NCI-H748 (cell line): ENCODE measurements at regions not wholly inside any gene's neighbourhood (a gene's known extent, or its start where the extent isn't known, plus 50 kb on each side); places are given as distances from the start of the nearest gene placed in this dataset.
A peak's percentile ranks its signal among the peaks of the same experiment; 100 is the strongest.

ENCODE experiments used
- DNase-seq: peaks from one replicate; lab custom pipeline; 2025; ENCODE audit not compliant: unreplicated experiment; lab: John Stamatoyannopoulos, UW

DNA sequence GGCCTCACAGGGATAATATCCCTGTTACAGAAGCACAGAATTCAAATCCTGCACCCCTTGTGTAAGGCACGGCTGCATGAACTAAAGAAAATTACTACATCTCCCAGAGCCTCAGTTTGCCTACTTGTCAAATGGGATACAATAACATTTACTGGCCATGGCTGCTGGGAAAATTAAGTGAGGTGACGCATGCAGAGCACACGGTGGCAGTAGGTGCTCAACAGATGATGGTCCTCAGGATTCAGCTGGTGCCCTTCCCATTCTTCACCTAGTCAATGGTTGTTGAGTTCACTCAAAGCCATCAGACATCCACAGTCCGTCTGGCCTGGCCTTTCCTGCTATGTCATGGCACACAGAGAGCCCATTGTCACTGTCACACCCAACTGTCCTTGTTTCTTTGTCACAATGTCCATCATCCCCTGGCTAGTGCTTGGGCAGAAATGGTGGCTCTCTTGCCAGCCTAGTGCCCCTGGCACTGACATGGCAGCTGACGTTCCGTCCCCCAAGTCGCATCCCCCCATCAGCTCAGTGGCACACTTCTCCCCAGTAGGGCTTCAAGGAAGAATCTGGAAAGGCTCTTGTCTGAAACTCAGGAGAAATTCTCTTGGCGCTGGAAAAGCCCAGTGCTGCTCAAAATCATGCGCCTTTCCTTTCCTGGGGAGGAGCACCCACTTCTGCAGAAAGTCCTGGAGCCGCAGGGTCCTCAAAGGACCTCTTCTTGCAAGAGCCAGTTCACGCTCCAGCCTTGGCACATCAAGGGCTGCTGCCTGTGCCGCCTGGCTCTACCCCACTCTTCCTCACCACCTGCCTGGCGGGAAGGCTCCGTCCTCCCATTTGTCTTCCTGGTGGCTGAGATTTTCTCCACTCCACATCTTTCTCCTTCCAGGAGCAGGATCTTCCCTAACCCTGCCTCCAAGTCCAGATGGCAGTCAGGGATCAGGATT, 55.9 kb upstream of the SLC66A3 start:
- peak; percentile 18 for DNase-seq

DNA sequence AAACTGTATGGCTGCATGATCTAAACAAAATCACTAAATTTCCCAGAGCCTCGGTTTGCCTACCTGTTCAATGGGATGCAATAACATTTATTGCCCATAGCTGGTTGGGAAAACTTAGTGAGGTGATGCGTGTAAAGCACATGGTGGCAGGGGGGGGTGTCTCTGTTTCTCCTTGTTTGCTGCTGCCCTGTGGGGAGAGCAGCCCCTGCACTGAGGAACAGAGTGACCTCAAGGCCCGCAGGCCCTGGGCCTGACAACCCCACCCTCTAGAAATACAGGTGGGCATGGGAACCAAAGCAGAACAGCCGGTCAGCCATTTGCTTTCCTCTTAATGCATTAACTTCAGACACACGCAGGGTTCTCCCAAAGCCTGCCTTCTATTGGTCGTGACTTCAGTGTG, 55.1 kb upstream of the SLC66A3 start:
- no peak for DNase-seq

DNA sequence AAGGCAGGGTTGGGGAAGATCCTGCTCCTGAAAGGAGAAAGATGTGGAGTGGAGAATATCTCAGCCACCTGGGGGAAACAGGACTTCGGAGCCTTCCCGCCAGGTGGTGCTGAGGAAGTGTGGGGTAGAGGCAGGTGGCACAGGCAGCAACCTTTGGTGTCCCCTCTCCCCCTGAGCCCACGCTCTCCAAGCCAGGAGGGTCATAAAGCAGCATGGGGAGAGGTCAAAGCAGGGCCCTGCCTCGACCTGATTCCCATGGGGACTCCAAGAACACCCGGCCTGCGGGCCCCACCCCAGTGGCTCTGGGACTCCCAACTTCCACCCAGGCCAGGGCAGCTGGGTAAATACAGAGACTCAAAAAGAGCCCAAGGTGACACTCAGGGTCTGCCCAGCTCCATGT, 54.3 kb upstream of the SLC66A3 start:
- no peak for DNase-seq

DNA sequence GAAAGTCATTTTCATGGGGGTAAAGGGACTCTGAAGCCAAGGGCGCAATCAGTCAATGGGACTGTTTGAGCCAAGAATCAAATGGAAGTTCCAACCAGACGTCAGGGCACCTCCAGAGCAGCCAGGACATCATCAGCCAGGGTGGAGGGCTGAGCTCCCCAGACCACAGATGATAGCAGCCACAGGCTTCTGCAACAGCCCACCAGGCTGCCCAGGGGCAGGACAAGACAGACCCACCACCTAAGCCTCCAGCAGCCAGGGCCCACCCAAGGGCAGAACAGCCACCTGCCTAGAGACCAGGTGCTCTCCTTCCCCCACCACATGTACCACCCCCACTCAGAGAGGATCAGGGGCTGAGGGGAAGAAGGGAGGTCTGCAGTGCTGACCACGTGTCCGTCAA, 53.8 kb upstream of the SLC66A3 start:
- DNase-seq: no peak

DNA sequence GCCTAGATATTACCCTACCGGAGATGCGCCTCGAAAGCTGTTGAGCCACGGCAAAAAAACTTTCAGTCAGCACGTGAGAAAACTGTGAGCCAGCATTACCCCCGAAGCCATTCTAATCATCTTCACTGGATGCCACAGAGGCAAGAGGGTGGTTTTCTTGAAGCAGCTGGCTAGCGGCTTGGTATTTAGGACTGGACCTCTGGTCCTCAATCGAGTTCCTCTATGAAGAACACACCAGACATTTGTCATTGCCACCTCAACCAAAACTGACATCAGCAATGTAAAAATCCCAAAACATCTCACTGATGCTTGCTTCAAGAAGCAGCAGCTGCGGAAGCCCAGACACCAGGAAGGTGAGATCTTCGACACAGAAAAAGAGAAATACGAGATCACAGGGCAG, 52.8 kb upstream of the SLC66A3 start:
- DNase-seq: no peak

DNA sequence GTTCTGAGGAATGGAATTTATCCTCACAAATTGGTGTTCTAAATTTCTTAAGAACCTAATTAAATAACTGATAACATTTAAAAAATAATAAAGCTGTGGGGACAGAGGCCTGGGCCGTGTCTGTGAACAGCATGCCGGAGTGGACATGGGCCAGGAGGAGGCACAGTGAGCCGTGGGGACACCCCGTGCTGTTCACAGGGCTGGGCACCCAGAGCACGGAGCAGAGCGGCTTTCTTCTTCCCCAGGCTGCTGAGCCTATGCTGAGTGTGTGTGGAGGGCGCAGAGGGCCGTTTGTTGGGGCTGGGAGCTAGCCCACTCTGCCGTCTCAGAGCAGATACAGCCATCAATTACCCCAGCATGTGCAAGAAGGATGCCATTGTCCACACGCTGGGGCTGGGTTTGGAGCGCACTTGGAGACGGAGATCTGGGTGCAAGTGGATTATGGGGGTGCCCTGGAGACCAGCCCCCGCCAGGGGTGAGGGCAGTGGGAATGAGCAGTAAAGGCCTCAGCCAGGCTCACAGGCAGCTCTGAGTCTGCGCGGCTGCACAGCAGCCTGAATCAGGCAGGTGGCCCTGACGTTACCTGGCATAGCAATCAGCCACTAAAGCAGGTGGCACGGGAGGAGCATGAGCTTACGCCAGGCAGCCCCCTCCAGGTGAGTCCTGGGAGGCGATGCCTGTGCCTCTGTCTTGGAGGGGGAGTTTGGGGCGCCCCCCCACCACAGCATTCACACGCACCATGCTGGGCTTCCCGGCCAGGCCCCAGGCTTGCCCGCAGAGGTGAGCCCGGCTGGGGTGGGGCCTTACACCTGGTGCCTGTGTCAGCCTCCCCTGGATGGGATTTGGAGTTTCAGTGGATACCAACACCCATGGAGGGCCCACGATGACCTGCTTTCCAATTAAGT, 52.1 kb upstream of the SLC66A3 start:
- peak; percentile 15 for DNase-seq

DNA sequence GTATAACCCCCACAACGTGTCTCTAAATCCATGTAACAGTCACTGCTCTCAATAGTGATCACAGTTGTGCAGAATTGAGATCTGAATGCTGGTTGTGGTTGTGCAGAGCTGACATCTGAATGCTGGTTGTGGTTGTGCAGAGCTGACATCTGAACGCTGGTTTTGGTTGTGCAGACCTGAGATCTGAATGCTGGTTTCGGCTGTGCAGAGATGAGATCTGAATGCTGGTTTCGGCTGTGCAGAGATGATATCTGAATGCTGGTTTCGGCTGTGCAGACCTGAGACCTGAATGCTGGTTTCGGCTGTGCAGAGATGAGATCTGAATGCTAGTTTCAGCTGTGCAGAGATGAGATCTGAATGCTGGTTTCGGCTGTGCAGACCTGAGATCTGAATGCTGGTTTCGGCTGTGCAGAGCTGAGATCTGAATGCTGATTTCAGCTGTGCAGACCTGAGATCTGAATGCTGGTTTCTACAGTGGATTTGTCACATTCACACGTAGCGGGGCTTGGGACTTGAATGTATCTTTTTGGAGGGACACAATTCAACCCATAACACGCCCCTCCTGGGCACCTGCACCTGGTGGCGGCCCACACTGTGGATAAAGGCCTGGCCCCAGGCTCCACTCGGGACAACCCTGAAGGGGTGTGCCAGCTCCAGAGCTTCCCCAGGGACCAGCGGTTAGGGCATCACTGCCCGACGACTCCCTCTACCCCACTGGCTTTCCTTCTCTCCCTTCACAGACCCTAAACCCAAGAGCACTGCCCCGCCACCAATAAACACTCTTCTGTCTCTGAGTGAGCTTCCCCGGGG, 51.1 kb upstream of the SLC66A3 start:
- DNase-seq: no peak

DNA sequence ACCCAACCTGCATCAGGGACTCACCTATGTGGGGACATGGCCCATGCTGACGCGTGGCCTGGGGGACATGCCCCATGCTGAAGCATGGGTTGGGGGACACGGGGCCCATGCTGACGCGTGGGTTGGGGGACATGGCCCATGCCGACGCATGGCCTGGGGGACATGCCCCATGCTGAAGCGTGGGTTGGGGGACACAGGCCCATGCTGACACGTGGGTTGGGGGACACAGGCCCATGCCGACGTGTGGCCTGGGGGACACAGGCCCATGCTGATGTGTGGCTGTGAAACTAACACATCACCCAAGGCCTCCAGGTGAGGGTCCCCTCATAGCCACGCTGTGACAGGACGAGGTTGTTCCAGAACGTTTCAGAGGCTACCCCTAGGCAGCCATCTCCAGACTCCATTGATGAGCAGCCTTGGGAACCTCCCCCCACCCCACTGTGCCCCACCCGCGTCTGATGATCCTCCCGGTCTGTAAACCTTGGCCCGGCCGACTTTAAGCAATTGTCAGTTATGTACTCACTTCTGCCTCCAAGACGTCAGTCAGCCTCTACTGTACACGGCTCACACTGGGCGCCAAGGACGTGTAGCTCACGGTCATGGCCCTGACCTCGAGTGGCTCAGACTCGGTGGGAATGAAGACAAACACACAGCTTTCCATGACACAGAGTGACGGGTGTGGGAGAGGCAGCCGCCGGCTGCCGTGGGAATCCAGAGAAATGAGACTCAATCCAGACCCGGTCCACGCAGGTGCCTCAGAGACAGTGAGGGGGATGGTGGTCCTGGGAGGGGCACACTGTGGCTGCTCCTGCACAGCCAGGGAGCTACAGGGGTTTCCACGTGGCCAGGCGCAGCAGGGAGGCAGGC, 50.2 kb upstream of the SLC66A3 start:
- DNase-seq: no peak
